HG02759 (cell line): ENCODE measurements at regions not wholly inside any gene's neighbourhood (a gene's known extent, or its start where the extent isn't known, plus 50 kb on each side); places are given as distances from the start of the nearest gene placed in this dataset.
"Not testable (repeated sequence)": the region's sequence is repeated elsewhere in the genome, so short reads cannot be mapped to it uniquely, and the experiment has no call there.

ENCODE experiments used
- ATAC-seq: cut with Tn5 transposase; IDR thresholded peaks from one replicate; pipeline ENCODE4 v1.9.1; 2021; ENCODE audit warnings: mild to moderate bottlenecking, moderate library complexity; ENCODE audit not compliant: unreplicated experiment

DNA sequence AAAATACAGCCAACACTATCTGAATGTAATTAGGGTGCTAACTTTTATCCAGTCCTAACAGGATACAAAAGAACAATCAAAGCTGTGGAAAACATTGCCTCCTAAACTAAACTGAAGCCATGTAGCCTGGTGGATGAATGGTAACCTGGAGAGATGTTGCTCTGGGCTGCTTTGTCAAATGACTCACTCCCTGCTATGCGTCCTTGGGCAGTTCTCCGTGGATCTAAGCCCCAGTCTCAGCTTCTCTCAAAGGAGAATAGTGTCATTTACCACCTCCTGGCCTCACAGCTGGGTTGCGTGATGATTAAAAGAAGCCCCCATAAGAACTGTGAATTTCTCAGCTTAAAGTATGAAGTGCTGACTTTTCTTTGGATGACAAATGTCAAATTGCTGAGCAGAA is 203.7 kb downstream of the ICOS start:
- no peak for ATAC-seq

DNA sequence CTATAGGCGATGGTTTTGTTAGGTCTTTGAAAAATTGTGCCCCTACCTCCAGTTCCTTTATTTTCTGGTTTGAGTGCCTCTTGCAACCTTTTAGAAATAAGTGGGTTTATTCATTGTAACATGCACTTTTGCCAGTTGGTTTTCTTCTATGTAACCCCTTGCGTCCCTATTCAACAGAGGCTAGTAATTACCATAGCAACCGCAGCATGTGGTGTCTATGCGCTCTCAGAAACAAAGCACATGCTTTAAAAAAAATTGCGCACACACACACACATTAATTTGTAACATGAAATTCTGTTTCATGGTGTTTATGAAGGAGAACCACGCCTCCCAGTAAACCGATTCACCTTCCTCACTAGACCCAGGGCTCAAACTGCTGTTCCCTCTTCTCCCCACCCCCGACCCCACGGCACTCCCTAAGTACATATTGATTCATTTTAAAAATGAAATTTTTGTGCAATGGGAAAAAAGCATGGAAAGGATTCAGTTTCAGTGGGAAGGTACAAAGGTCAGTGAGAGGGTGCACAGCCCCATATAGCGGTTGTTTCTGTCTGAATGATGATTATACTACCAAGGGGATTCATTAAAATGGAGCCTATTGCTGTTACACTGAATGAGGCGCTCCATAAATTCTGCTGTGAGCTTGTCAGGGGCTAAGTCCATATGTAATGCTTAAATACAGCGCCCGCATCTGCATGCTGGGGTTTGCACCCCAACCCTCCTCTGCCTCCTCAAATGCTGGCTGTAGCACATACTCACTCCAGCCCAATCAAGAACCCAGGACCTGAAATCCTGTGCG is 206.9 kb downstream of the ICOS start:
- ATAC-seq, result no peak

DNA sequence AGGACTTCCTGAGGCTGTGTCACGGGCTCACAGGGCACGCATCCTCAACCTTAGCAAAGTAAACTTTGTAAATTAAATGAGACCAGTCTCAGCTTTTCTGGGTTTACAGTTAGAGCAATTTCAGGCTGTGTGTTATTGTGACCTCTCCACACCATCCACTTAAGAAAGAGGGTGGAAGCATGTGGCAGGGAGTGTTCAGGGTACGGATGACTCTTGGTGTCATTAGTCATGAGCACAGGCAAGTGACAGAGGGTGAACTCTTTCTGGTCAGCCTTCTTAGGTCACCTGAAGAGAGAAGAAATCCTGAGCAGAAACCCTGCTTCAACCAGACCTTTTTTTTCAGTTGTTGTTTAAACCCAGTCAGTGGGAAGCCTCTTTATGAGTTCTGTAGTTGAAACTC is 207.9 kb downstream of the ICOS start:
- no peak for ATAC-seq

DNA sequence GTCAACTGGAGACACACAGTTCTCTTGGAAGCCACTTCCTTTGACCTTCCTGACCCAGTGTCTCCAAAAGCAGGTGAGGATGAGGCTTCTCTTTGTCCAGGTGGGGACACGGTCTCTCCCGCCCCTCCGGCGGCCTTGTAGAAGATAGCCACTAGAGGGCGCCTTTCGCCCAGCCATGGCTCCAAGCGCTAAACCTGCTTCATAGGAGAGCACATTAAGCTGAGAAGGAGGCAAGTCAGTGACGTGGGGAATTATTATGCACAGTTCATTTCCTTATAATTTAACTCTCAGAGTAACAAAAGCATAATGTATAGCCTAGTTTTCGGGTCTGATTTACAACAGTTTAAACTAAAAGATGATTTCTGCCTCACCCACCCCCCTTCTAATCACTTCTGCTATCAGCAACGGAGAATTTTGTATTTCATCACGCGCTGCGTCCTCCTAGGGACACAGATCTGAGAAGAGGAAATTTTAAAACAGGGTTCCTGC is 208.7 kb downstream of the ICOS start:
- ATAC-seq, result peak; percentile 98

DNA sequence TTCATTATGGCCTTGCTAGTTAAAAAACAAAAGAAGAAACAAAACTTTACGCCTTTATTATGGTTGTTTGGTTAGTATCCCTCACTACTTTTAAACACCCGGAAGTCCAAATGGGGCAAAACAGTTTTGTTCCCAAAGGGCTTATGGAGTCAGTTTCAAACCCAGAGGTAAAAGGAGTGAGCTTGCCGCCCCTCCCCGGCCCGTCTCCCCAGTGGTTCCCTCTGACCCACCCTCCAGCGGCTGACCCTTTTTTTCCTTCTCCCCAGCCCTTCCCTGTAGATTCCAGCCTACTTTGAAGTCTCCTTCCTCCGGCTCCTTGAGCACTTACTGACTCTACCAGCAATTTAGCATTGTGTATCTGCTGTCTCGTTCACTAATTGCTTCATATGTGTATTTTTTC is 209.2 kb downstream of the ICOS start:
- no peak for ATAC-seq

DNA sequence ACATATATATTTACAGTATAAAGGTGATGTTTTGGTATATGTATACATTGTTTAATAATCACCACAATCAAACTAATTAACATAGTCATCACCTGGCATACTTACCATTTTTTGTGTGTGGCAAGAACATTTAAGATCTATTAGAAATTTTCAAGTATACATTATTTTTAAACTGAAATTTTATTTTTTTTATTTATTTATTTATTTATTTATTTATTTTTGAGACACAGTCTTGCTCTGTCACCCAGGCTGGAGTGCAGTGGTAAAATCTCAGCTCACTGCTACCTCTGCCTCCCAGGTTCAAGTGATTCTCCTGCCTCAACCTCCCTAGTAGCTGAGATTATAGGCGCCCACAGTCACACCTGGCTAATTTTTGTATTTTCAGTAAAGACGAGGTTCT is 210.5 kb downstream of the ICOS start:
- ATAC-seq, result not testable (repeated sequence)

DNA sequence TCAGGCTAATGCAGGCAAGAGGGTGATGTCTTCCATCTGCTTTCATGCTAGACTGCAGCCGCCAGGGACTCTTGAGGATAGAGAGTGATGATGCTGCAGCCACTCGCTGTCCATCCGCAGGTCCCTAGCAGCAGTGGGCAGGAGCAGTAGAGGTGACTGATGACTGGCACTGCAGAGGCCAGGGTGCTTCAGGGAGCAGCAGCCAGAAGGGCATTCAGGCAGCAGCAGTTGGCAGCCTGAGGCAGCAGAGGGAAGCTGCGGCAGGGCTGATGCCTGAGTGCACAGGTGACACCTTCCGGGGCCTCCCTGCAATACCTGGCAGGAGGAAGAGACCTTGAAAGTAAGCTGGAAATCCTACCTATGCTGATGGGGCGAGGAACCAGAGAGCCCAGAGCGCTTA is 214.2 kb downstream of the ICOS start:
- ATAC-seq, result no peak

DNA sequence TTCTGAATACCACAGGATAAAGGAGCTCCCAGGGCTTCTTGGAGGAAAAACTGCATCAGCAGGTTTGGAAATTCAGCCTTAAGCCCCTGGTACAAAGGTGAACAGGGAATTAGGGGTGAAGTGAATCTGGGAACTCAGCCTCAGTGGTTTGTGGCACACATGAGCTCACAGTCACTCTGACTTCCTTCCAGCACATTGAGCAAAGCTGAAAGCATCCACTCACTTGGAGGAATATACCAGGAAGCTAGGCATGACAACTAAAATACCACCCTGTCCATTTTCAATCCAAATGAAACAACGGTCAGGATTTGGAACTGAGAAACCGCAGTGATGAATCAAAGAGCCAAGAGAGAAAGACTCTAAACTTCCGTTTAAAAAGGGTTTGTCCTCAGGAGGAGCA is 216.1 kb downstream of the ICOS start:
- ATAC-seq, result no peak

DNA sequence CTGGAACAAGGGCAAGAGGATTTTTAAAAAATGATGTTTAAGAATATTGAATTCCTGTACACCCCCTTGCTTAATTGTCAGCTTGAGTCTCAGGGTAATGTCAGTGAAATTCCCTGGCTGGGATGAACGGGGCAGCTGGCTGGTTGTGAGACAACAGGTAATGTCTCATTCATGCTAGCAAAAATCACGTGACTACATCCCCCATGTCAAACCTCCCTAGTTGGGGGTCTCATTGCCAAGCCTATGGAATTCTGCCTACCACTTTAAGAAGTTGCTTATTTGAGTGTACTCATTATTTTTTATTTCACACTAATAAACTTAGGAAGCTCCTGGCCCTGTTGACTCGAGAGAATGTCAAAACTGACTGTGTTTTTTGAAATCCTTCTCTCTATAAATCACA is 218.3 kb downstream of the ICOS start:
- ATAC-seq, result no peak

DNA sequence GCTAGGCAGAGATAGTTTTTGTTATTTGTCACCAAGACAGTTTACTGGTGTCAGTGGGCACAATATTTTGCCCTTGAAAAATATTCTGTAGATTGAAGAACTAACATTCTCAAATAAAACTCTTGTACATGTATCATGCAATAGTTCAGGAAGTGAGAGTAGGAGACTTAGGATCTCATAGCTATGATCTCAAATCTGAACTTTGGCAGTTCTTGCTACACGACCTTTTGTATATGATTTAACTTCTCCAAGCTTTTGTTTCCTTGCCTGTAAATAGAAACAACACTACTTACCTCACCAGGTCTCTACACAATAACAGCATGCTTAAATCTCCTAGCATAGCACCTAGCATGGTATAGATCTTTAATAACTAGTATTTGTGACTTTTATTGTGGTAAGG is 219.9 kb downstream of the ICOS start:
- no peak for ATAC-seq

DNA sequence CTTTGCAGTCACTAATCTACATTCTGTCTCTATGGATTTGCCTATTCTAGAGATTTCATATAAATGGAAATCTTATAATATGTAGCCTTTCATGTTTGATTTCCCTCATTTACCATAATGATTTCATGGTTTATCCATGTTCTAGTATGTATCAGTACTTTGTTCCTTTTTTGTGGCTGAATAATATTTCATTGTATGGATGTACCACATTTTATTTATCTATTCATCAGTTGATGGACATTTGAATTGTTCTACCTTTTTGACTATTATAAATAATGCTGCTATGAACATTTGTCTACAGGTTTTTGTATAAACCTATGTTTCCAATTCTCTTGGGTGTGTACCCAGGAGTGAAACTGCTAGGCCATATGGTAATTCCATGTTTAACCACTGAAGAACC is 221.1 kb downstream of the ICOS start:
- ATAC-seq, result no peak

DNA sequence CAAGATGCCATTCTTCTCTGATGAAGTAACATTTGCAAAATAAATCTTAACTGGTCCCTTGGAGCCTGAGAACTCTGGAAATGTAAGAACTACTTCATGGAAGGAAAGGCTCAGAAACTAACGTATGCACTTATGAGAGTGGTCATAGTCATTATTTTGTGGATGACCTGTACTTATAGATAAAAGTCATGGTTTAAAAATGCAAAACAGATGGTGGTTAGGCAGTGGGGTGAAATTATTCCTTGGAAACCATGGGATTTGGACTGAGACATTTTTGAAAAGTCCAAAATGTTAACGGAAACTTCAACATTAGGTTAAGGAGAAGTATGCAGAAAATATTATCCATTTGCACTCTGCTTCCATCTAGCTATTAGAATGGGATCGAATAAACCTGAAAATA is 223.0 kb downstream of the ICOS start:
- ATAC-seq, result no peak

DNA sequence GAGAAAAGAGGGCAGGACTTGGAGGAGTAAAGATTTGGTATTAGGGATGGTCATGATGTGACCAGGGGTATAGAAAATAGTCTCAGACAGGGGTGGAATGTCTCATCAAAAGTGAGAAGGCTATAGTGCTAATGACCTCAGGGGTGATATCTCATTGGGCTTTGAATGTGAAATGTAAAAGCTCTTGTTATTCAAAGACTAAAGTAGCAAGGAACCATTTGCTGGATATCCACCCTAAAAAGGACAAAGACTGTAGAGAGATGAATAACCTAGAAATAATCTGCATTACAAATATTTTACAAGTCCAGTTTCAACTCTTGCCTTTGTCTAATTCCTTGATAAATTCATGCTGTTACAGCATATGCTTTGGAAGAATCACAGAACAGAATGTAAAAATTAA is 224.4 kb downstream of the ICOS start:
- no peak for ATAC-seq

DNA sequence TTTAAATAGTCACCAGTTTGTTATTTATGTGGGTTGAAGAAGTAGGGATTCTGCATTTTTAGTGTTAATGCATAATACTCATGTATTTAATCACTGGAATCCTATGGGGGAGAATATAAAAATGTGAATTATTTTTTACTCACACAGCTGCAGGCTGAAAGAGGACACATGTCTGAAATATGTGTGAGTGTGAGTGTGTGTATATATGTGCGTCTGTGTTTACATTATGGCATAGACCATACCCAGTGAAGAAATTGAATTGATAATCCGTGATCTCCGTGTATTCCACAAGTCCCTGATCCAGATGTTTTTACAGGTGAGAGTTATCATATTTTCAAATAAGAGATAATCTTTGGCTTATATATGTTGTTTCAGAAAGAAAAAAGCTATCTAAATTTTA is 225.3 kb downstream of the ICOS start:
- ATAC-seq, result no peak

DNA sequence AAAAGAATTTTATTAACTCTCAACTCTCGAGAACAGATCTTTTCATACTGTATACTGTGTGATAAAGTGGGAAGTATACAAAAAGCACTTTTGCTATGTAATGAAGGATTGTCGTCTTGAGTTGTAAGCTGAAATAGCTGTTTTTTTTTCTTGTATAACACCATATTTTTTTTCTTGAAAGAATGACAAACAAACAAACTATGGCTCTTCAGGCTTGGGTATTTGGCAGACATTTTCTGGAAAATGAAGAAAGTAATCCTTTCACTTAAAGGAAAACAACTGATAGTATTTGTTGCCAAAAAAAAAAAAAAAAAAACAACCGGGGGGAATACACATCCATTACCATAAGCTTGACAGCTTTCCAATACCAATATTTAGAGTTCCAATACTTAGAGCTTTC is 230.4 kb downstream of the ICOS start:
- ATAC-seq, result no peak

DNA sequence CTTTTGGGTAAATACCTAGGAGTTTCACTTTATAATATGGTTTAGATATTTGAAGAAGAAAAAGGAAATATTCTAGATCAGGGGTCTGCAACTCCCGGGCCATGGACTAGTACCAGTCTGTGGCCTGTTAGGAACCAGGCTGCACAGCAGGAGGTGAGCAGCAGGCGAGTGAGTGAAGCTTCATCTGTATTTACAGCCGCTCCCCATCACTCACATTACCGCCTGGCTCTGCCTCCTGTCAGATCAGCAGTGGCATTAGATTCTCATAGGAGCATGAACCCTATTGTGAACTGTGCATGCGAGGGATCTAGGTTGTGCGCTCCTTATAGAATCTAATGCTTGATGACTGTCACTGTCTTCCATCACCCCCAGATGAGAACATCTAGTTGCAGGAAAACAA is 231.1 kb downstream of the ICOS start:
- not testable (repeated sequence) for ATAC-seq

DNA sequence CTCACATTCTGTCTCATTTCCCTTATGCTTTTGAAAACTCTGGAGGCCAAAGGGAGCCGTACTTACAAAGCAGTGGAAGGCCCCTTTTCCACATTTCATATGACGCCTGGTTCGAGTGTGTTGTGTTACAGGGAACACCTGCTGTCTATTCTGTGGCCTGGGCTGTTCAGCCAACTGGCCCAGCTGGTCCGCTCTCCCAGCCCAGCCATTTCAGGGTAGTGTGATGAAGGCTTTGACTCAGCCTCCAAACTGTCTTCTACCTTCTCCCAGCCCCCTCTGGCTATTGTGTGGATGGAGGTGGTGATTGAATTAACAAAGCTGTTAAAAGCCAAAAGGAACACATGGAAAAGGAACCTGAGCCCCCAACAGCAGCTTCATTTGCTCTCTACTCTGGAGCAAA is 233.8 kb downstream of the ICOS start:
- ATAC-seq, result no peak

DNA sequence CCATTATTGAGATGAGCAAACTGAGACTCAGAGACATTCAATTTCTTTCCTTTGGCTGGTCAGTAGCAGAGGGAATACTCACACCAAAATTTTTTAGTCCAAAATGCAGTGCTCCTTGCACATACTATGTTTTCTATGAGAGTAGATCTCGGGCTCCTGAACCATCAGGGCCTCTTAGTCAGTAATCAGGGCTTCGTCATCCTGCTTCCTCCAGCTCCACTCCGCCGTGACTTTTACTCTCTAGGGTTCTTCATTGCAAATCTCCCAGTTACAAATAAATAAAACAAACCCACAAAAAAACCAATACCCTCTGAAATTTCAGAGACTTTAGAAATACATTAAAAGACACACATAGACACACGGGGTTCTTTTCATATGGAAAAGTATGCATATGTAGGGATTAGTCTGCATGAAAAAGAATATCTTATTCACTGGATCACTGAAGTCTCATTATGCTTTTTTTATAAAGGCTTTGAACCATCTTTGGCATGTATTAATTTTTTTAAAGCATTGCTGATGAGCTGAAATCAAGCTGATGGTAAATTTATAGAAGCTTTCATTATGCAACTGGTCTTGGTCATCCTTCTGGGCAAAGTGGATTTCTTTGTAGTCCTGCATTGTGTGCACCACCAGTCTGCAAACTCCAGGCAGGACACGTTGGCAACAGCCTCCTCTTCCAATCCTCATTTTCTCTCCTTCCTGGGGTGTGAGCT is 235.0 kb downstream of the ICOS start:
- ATAC-seq, result no peak

DNA sequence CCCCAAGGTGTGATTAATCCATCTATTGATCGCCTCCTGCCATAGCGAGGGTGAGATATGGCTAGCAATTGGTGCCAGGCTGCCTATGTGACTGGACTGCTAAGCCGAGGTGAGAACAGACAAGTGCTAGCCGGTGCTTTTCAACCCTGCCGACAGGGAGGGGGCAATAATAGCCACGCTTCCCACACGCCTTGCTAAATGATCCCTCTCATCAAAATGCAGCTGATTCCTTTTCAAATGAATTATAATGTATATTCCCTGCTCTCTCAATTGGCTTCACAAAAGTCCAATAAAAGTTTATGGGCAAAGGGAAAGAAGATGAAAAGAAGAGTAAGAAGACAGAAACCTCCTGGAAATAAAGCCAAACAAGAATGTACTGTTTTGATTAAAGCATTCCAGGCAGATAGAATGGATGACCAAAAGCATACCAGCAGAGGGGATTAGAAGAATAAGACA is 235.6 kb downstream of the ICOS start:
- ATAC-seq, result no peak

DNA sequence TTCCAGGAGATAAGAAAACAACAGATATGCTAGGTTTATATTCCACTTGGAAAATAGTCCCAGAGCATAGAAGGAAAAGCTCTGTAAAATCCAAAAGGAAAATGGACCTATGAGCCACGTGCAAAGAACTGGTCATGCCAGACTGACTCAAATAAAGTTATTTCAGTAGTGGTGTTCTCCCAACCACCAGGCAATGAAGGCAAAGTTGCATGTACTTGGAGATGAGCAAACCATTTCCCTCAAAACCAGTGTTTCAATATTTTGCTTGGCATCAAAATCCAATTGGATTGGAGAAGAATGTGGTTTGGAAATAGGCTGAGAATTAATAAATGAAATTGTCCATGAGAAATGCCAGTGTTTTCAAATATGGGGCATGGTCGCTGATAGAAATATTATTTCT is 237.5 kb downstream of the ICOS start:
- no peak for ATAC-seq

DNA sequence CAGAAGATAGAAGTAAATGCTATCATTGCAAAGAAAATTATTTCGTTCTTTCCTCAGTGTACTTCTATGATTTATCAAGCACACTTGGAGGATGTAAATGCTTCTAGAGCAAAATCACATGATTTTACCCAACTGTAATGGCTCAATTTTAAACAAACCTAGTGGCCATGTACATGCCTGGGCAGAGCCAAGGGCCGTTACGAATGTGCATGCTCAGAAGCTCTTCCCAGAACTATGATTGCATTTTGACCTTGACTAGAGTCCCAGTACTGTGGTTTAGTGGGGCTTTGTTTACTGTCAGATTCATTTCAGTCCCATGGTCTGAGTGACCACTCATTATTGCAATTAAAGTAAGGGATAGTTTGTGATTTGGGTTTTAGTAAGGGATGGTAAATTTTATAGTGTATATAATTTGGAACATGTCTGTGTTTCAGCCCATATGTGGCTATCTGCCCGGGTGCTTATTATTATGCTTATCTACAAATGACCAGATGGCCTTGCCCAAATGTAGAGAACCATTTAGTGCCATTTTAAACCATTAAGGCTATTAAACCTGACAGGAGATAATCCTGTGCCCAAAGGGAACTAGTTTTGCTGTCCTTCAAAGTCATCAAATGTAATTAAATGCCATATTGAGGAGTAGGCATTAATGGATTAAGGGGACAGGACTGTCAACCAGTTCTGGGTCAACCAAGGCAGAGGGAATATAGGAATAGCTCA is 239.1 kb downstream of the ICOS start:
- ATAC-seq, result no peak

DNA sequence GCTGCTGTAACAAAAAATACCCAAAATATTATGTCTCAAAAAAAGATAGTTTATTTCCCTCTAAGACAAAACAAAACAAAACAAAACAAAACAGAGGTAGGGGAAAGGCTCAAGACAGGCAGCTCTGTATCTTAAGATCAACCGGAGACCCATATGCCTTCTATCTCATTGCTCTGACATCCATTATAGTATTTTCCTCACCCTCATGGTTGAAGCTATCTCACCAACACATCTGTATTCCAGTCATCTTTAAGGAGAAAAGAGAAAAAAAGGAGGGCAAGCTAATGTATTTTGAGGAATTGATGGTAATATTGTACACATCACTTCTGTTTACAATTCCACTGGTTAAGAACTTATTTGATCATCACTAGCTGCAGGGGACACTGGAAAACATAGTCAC is 239.7 kb downstream of the ICOS start:
- no peak for ATAC-seq
